PC-9 (cell line): ENCODE measurements at regions not wholly inside any gene's neighbourhood (a gene's known extent, or its start where the extent isn't known, plus 50 kb on each side); places are given as distances from the start of the nearest gene placed in this dataset.

Experiments used
- EZH2 ChIP-seq: fragments of 200-600 bp; sonication (generic); IDR thresholded peaks from 2 replicates; pipeline ENCODE4 v1.8.0; 2017; ENCODE audit warnings: antibody characterized with exemption, low read depth
- TF ChIP-seq, protein P1 (sequence below): fragments of 200-600 bp; sonication (generic); conservative IDR thresholded peaks from 2 replicates; pipeline ENCODE4 v1.6.1; 2017; ENCODE audit warnings: mixed run types, antibody characterized with exemption, mild to moderate bottlenecking, moderate library complexity

DNA sequence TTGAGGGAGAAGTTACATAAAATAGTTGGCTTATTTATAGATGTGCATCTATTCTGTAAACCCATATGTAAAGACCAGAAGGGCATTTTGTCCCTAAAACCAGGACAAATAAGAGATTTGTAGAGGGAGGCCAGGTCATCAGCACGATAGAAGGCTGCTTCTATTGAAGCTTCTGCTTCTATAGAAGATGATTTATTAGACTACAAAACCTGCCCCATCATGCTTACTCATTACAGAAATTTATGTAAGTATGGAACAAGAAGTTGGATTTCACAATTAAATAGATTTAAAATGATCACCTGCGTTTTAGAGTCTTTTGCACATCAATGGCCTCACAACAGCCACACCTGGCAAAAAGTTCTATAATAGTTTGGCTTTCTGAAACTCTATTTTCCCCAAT lies 183.5 kb downstream of the DUSP10 start:
- TF ChIP-seq EZH2 = no peak
- TF ChIP-seq, protein P1, sequence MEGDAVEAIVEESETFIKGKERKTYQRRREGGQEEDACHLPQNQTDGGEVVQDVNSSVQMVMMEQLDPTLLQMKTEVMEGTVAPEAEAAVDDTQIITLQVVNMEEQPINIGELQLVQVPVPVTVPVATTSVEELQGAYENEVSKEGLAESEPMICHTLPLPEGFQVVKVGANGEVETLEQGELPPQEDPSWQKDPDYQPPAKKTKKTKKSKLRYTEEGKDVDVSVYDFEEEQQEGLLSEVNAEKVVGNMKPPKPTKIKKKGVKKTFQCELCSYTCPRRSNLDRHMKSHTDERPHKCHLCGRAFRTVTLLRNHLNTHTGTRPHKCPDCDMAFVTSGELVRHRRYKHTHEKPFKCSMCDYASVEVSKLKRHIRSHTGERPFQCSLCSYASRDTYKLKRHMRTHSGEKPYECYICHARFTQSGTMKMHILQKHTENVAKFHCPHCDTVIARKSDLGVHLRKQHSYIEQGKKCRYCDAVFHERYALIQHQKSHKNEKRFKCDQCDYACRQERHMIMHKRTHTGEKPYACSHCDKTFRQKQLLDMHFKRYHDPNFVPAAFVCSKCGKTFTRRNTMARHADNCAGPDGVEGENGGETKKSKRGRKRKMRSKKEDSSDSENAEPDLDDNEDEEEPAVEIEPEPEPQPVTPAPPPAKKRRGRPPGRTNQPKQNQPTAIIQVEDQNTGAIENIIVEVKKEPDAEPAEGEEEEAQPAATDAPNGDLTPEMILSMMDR = no peak
